Endothelial cell of umbilical vein (primary cell): ENCODE measurements at regions not wholly inside any gene's neighbourhood (a gene's known extent, or its start where the extent isn't known, plus 50 kb on each side); places are given as distances from the start of the nearest gene placed in this dataset.

Experiments
- BruUV-seq: library from RNA; stranded (reverse); fragments of 400-500 nt; replicated peaks from 2 replicates; lab custom pipeline; 2021; lab: Mats Ljungman, UMichigan
- CTCF ChIA-PET: fragments of 300-600, 350-600 bp; sonication (Branson Sonifier 250); formaldehyde crosslinking; loops from one replicate; lab custom pipeline; 2021; ENCODE audit warnings: antibody characterized with exemption, inconsistent platforms; lab: Charles Lee
- POLR2A ChIA-PET: fragments of 300-600, 350-600 bp; sonication (Branson Sonifier 250); formaldehyde crosslinking; loops from one replicate; lab custom pipeline; 2021; ENCODE audit warnings: antibody characterized with exemption, inconsistent platforms; lab: Charles Lee
- DNase-seq: peaks from one replicate; pipeline ENCODE4 v3.0.0-alpha.2; 2011; ENCODE audit warnings: low read depth, low spot score
- FAIRE-seq: peaks from 2 replicates; lab custom pipeline; 2011; peaks lifted over from hg19 to GRCh38; lab: Jason Lieb, UNC
- H2AFZ ChIP-seq: 2 replicates; pipeline ENCODE4 v1.6.0; 2012; ENCODE audit warnings: low read depth, low read length, control low read depth, inconsistent platforms
- H3K27ac ChIP-seq: 2 replicates; pipeline ENCODE4 v1.5.1; 2011; ENCODE audit warnings: low read depth, mild to moderate bottlenecking, control low read depth, low read length, moderate library complexity; ENCODE audit not compliant: insufficient read depth
- H3K27me3 ChIP-seq, 2 experiments: 2 replicates each; pipeline versions ENCODE4 v1.6.0 to v1.6.1; 2011; ENCODE audit warnings: low read length in 2 of 2, mixed read lengths in 1 of 2; ENCODE audit not compliant: control insufficient read depth in 2 of 2, insufficient read depth in 2 of 2
- H3K36me3 ChIP-seq, 2 experiments: 2 replicates in 1 of 2; 3 replicates in 1 of 2; pipeline ENCODE4 v1.5.1; 2011; ENCODE audit warnings: low read length in 2 of 2, mild to moderate bottlenecking in 1 of 2, moderate library complexity in 1 of 2; ENCODE audit not compliant: control insufficient read depth in 2 of 2, insufficient read depth in 2 of 2; ENCODE audit errors: extremely low read depth in 1 of 2
- H3K4me1 ChIP-seq: 3 replicates; pipeline ENCODE4 v1.5.1; 2011; ENCODE audit warnings: mild to moderate bottlenecking, low read length; ENCODE audit not compliant: control insufficient read depth, insufficient read depth; ENCODE audit errors: extremely low read depth
- H3K4me2 ChIP-seq: 2 replicates; pipeline ENCODE4 v1.6.1; 2011; ENCODE audit warnings: low read length, control low read depth, mixed read lengths; ENCODE audit not compliant: insufficient read depth
- H3K4me3 ChIP-seq, 3 experiments: fragments of 200-600 bp in 1 of 3; sonication (generic), shearing (Covaris generic) in 1 of 3; replicated peaks in 1 of 3; 2 replicates each; pipeline ENCODE4 v1.5.1; 2011 to 2016; ENCODE audit warnings: control low read depth in 3 of 3, low read length in 3 of 3, mild to moderate bottlenecking in 2 of 3, inconsistent platforms in 1 of 3, low read depth in 1 of 3, moderate library complexity in 1 of 3; ENCODE audit not compliant: insufficient read depth in 1 of 3
- H3K79me2 ChIP-seq: 2 replicates; pipeline ENCODE4 v1.6.0; 2012; ENCODE audit warnings: low read length, inconsistent platforms; ENCODE audit not compliant: control insufficient read depth, insufficient read depth
- H3K9ac ChIP-seq: replicated peaks from 2 replicates; pipeline ENCODE3; 2011; ENCODE audit warnings: low read length, control low read depth; ENCODE audit not compliant: insufficient read depth; ENCODE audit errors: extremely low read depth
- H3K9me1 ChIP-seq: replicated peaks from 3 replicates; pipeline ENCODE4 v1.6.0; 2011; ENCODE audit warnings: mild to moderate bottlenecking, low read length; ENCODE audit not compliant: control insufficient read depth, insufficient read depth; ENCODE audit errors: extremely low read depth
- H3K9me3 ChIP-seq: replicated peaks from 2 replicates; pipeline ENCODE4 v1.5.1; 2012; ENCODE audit warnings: low read length, inconsistent platforms; ENCODE audit not compliant: control insufficient read depth, insufficient read depth
- H4K20me1 ChIP-seq: replicated peaks from 2 replicates; pipeline ENCODE3; 2011; ENCODE audit warnings: mild to moderate bottlenecking, low read length; ENCODE audit not compliant: control insufficient read depth, insufficient read depth; ENCODE audit errors: extremely low read depth
- CTCF ChIP-seq, 2 donors: IDR thresholded peaks; 1 replicate in 1 of 2; 2 replicates in 1 of 2; pipeline ENCODE4 v1.5.1; 2011; ENCODE audit warnings: low read length in 2 of 2, mild to moderate bottlenecking in 2 of 2, moderate library complexity in 2 of 2, control low read depth in 1 of 2, inconsistent platforms in 1 of 2, low read depth in 1 of 2; ENCODE audit not compliant: insufficient read depth in 1 of 2; ENCODE audit errors: extremely low read depth in 1 of 2
- EZH2 ChIP-seq: IDR thresholded peaks from 2 replicates; pipeline ENCODE4 v1.6.1; 2012; ENCODE audit warnings: borderline replicate concordance, low read depth, mild to moderate bottlenecking, moderate library complexity, low read length, inconsistent platforms; ENCODE audit not compliant: severe bottlenecking
- FOS ChIP-seq: IDR thresholded peaks from 2 replicates; pipeline ENCODE4 v1.6.1; 2011; ENCODE audit warnings: mild to moderate bottlenecking, low read length, moderate library complexity, borderline replicate concordance; ENCODE audit not compliant: insufficient read depth
- GATA2 ChIP-seq: IDR thresholded peaks from 2 replicates; pipeline ENCODE4 v1.7.0; 2011; ENCODE audit warnings: low read depth, mild to moderate bottlenecking, moderate library complexity, mixed read lengths, low read length; ENCODE audit not compliant: insufficient read length, insufficient read depth
- JUN ChIP-seq: IDR thresholded peaks from 2 replicates; pipeline ENCODE4 v1.6.1; 2011; ENCODE audit warnings: borderline replicate concordance, low read depth; ENCODE audit not compliant: insufficient read length, insufficient read depth
- MAX ChIP-seq: IDR thresholded peaks from 2 replicates; pipeline ENCODE4 v1.6.1; 2011; ENCODE audit not compliant: insufficient read depth, insufficient read length
- MYC ChIP-seq: IDR thresholded peaks from one replicate; pipeline ENCODE4 v1.6.1; 2011; ENCODE audit warnings: mild to moderate bottlenecking, low read depth, low read length
- POLR2A ChIP-seq: IDR thresholded peaks from 2 replicates; pipeline ENCODE4 v1.6.1; 2012; ENCODE audit warnings: low read depth, mild to moderate bottlenecking, control low read depth, low read length
- POLR2AphosphoS5 ChIP-seq: IDR thresholded peaks from 2 replicates; pipeline ENCODE4 v1.6.1; 2012; ENCODE audit warnings: low read depth, mild to moderate bottlenecking, control low read depth, low read length, moderate library complexity; ENCODE audit not compliant: insufficient read depth
- dilution Hi-C: fragments of 300-500 bp; cut with MboI; formaldehyde crosslinking; loops from one replicate; pipeline ENCODE4 v1.15.0; 2019; ENCODE audit warnings: low sequenced_read_pairs; ENCODE audit not compliant: extremely low pct_ligation_motif_present
- intact Hi-C: fragments of 100-400 bp; cut with micrococcal nuclease; formaldehyde crosslinking; loops from one replicate; pipeline ENCODE4 v1.10.0; 2022

DNA sequence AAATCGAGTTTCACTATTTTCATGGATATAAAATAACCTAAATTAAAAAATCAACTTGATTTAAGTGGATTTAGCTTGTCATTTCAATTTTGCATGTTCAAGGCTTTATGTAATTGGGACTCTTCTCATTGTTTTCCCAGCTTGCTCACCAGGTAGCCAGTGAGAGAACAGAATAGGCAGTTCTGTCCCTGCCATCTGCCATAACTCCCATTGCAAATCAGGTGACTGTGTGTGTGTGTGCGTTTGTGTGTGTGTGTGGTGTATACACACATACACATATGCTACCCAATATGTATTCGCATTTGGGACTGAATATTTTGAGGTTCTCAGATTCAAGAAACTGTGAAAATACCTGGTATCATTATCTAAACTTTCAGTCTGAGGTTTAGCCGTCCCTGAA, 1069.8 kb downstream of the IGSF11 start:
- ChIA-PET CTCF (no interaction called here), POLR2A (no interaction called here)
- FAIRE-seq (no peak), DNase-seq (no peak)
- TF ChIP-seq MAX (no peak), MYC (no peak), POLR2A (no peak), EZH2 (no peak), GATA2 (no peak)
- no peak overlapping the region for H3K9ac ChIP-seq
- no peaks in the 10 kb centered on the region for H3K4me1 ChIP-seq
- no peak overlapping the region for H3K27ac ChIP-seq
- no peaks in the 10 kb centered on the region for H4K20me1 ChIP-seq
- BruUV-seq: no TSS peak
- H3K36me3 ChIP-seq: no peaks in the 10 kb centered on the region
- dilution Hi-C loops (no loop called here), intact Hi-C loops (no loop called here)
- H3K9me1 ChIP-seq: no peaks in the 10 kb centered on the region
- H3K4me3 ChIP-seq: no peak overlapping the region
- H3K27me3 ChIP-seq: no peaks in the 10 kb centered on the region
- no peak overlapping the region for H3K4me2 ChIP-seq
- H3K79me2 ChIP-seq: no peaks in the 10 kb centered on the region
- H3K9me3 ChIP-seq: no peaks in the 10 kb centered on the region
- H2AFZ ChIP-seq: no peak overlapping the region

GRCh38 chr3:117977504-117978228, 1057.0 kb downstream of the IGSF11 start:
- H3K9me1 ChIP-seq: no peaks in the 10 kb centered on the region
- H3K27me3 ChIP-seq: no peaks in the 10 kb centered on the region
- H3K4me3 ChIP-seq: no peak overlapping the region
- no peak overlapping the region for H3K9ac ChIP-seq
- TF ChIP-seq GATA2 (no peak), JUN (no peak), POLR2AphosphoS5 (no peak), EZH2 (no peak), CTCF (IDR thresholded peaks at IDR 0.05; ENCODE audit: extremely low read depth in 1 of 2, insufficient read depth in 1 of 2, low read depth in 1 of 2, low read length in 2 of 2) (no peak), FOS (no peak), MYC (no peak), MAX (no peak), POLR2A (no peak)
- BruUV-seq: no TSS peak
- ChIA-PET CTCF (interaction anchor here (0.8 to 1.0 kb wide), 2 partner anchors 20 to 79 kb away, joined by 3 read pairs; no protein-coding TSS in a partner anchor), POLR2A (no interaction called here)
- no peaks in the 10 kb centered on the region for H3K79me2 ChIP-seq
- H3K36me3 ChIP-seq: no peaks in the 10 kb centered on the region
- no peak overlapping the region for H3K27ac ChIP-seq
- no peaks in the 10 kb centered on the region for H3K9me3 ChIP-seq
- no peaks in the 10 kb centered on the region for H4K20me1 ChIP-seq
- no peak overlapping the region for H2AFZ ChIP-seq
- dilution Hi-C loops (no loop called here), intact Hi-C loops (no loop called here)
- no peaks in the 10 kb centered on the region for H3K4me1 ChIP-seq
- no peak for DNase-seq
- H3K4me2 ChIP-seq: no peak overlapping the region
- FAIRE-seq: no peak
